NT2/D1 (cell line): ENCODE measurements at regions not wholly inside any gene's neighbourhood (a gene's known extent, or its start where the extent isn't known, plus 50 kb on each side); places are given as distances from the start of the nearest gene placed in this dataset.

Source experiments
- DNase-seq: peaks from one replicate; pipeline ENCODE4 v3.0.0-alpha.2; 2011; ENCODE audit warnings: low read depth, low spot score
- H3K27me3 ChIP-seq: 2 replicates; pipeline ENCODE4 v1.6.0; 2011; ENCODE audit warnings: mild to moderate bottlenecking; ENCODE audit not compliant: insufficient read length, insufficient read depth
- H3K36me3 ChIP-seq: 2 replicates; pipeline ENCODE4 v1.6.1; 2011; ENCODE audit warnings: mild to moderate bottlenecking, low read length, mixed read lengths; ENCODE audit not compliant: insufficient read depth, insufficient read length
- H3K4me1 ChIP-seq: 2 replicates; pipeline ENCODE4 v1.5.1; 2011; ENCODE audit not compliant: insufficient read depth, insufficient read length
- H3K4me3 ChIP-seq: 2 replicates; pipeline ENCODE4 v1.5.1; 2011; ENCODE audit warnings: low read depth; ENCODE audit not compliant: insufficient read length
- H3K9ac ChIP-seq: 2 replicates; pipeline ENCODE4 v1.6.0; 2011; ENCODE audit warnings: low read depth; ENCODE audit not compliant: insufficient read length
- H3K9me3 ChIP-seq: 2 replicates; pipeline ENCODE4 v1.5.1; 2011; ENCODE audit warnings: mild to moderate bottlenecking, low read length; ENCODE audit not compliant: insufficient read depth
- SUZ12 ChIP-seq: IDR thresholded peaks from 2 replicates; pipeline ENCODE4 v1.6.1; 2011; ENCODE audit not compliant: insufficient read length, insufficient read depth; ENCODE audit errors: extremely low read depth
- YY1 ChIP-seq: IDR thresholded peaks from 2 replicates; pipeline ENCODE4 v1.6.1; 2011; ENCODE audit not compliant: insufficient read length, insufficient read depth
- ZNF274 ChIP-seq: IDR thresholded peaks from 2 replicates; pipeline ENCODE4 v1.6.1; 2011; ENCODE audit warnings: mild to moderate bottlenecking, low read depth, low read length

DNA sequence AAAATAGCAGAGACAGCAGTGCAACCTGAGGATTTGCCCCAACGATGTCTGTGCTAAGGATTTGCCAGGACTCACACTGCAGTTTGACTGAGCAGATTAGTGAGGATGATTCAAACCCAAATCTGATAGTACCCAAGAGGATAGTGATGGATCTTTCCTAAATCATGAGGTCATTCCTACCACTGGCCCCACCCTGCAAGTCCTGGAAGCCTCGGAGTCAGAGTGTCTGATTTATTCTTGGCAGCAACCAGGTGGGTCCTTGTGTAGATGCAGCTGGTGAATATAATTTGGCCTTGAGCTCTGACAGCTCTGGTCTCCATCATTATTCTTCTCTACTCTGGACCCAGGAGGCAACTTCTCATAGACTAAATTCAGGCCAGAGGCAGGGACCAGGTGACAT, 179.3 kb upstream of the RAG2 start:
- Histone ChIP-seq H3K36me3 (no peaks in the 10 kb centered on the region), H3K4me1 (peaks cover 3% of the 10 kb centered on the region), H3K27me3 (no peaks in the 10 kb centered on the region), H3K9ac (no peak overlapping the region), H3K9me3 (peaks cover 9% of the 10 kb centered on the region; the same call in 1 of the 2 replicates), H3K4me3 (no peak overlapping the region)
- TF ChIP-seq ZNF274 (no peak), SUZ12 (no peak), YY1 (no peak)
- DNase-seq = no peak

DNA sequence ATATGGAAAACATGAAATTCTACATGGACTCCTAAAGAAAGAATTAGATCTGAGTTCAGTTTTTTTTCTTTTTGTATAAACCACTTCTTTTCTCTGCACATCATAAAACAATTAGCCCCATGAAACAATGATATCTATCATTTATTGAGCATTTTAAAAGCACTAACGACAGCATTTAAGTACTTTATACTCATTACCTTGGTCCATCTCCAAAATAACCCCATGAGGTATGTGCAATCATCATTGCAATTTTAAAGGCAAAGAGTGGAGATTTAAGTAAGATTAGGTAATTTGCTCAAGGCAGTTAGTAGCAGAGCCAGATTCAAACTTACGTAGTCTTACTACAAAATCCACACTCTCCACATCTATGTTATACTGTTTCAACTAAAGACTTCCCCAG, 177.7 kb upstream of the RAG2 start:
- Histone ChIP-seq H3K9me3 (no peaks in the 10 kb centered on the region), H3K27me3 (no peaks in the 10 kb centered on the region), H3K36me3 (no peaks in the 10 kb centered on the region), H3K9ac (no peak overlapping the region), H3K4me3 (no peak overlapping the region), H3K4me1 (peaks cover 3% of the 10 kb centered on the region)
- TF ChIP-seq YY1 = no peak
- TF ChIP-seq ZNF274 = no peak
- DNase-seq = no peak

- H3K4me1 ChIP-seq = peaks cover 3% of the 10 kb centered on the region
- H3K36me3 ChIP-seq = no peaks in the 10 kb centered on the region
- H3K4me3 ChIP-seq = no peak overlapping the region
- no peak for DNase-seq
- no peaks in the 10 kb centered on the region for H3K9me3 ChIP-seq
- no peaks in the 10 kb centered on the region for H3K27me3 ChIP-seq
- TF ChIP-seq ZNF274 (no peak), SUZ12 (no peak), YY1 (no peak)
- no peak overlapping the region for H3K9ac ChIP-seq
Measured at GRCh38 chr11:36775130-36775529, 177.1 kb upstream of the RAG2 start.

DNA sequence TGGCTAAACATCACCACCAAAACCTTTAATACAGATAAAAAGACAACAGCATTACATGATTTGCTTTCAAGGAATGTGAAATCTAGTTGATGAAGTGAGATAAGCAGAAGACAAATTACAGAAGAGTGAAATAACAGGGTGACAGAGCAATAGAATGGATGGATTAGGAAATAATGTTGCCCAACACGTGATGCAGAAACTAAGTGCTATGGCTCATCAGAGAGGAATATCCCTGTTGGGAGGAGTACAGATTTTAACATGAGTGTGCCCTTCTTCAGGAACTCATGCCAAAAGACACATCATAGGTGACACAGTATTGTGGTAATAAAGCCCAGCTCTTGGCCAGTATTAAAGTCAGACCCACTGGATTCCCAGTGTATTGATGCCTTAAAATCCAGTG, 176.6 kb upstream of the RAG2 start:
- peaks cover 3% of the 10 kb centered on the region for H3K4me1 ChIP-seq
- H3K9me3 ChIP-seq = no peaks in the 10 kb centered on the region
- H3K9ac ChIP-seq = no peak overlapping the region
- H3K36me3 ChIP-seq = no peaks in the 10 kb centered on the region
- no peak overlapping the region for H3K4me3 ChIP-seq
- TF ChIP-seq SUZ12 (no peak), YY1 (no peak), ZNF274 (no peak)
- H3K27me3 ChIP-seq = no peaks in the 10 kb centered on the region
- DNase-seq = no peak

GRCh38 chr11:36763187-36763586, 165.2 kb upstream of the RAG2 start:
- Histone ChIP-seq H3K4me1 (no peaks in the 10 kb centered on the region), H3K9me3 (no peaks in the 10 kb centered on the region), H3K4me3 (no peak overlapping the region), H3K27me3 (no peaks in the 10 kb centered on the region), H3K36me3 (no peaks in the 10 kb centered on the region), H3K9ac (no peak overlapping the region)
- no peak for DNase-seq
- TF ChIP-seq SUZ12 = no peak
- TF ChIP-seq ZNF274 = no peak
- TF ChIP-seq YY1 = no peak

DNA sequence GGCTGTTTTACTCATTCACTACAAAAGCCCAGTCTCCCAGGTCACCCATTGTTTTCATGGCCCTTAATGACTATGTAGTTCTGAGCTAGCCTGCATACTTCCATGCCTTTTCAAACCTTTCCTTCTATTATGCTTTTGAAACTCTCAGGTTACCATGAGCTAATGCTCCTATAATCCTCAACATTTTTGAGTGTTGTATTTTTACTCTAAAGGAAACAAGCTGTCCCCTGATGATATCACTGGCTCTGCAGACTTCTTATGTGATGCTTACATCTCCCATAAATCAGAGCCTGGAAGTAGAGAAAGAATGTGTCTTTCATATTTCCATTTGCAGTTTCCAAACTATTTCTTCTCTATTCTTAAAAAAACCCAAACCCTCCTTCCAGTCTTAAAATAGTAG, 159.0 kb upstream of the RAG2 start:
- no peaks in the 10 kb centered on the region for H3K36me3 ChIP-seq
- DNase-seq = no peak
- no peak overlapping the region for H3K9ac ChIP-seq
- H3K4me3 ChIP-seq = no peak overlapping the region
- no peaks in the 10 kb centered on the region for H3K4me1 ChIP-seq
- H3K27me3 ChIP-seq = no peaks in the 10 kb centered on the region
- TF ChIP-seq SUZ12 (no peak), ZNF274 (no peak), YY1 (no peak)
- no peaks in the 10 kb centered on the region for H3K9me3 ChIP-seq

- TF ChIP-seq YY1 = no peak
- no peak for TF ChIP-seq SUZ12
- no peak for TF ChIP-seq ZNF274
- Histone ChIP-seq H3K9ac (no peak overlapping the region), H3K9me3 (no peaks in the 10 kb centered on the region), H3K4me1 (no peaks in the 10 kb centered on the region), H3K4me3 (no peak overlapping the region), H3K36me3 (no peaks in the 10 kb centered on the region), H3K27me3 (no peaks in the 10 kb centered on the region)
- no peak for DNase-seq
Measured at GRCh38 chr11:36753960-36754359, 155.9 kb upstream of the RAG2 start.

- Histone ChIP-seq H3K4me1 (no peaks in the 10 kb centered on the region), H3K9ac (no peak overlapping the region), H3K4me3 (no peak overlapping the region), H3K36me3 (no peaks in the 10 kb centered on the region), H3K27me3 (no peaks in the 10 kb centered on the region), H3K9me3 (no peaks in the 10 kb centered on the region)
- no peak for DNase-seq
- TF ChIP-seq YY1 (no peak), ZNF274 (no peak), SUZ12 (no peak)
Measured at GRCh38 chr11:36751996-36752395, 154.0 kb upstream of the RAG2 start.
